MM.1S (cell line): ENCODE measurements at regions not wholly inside any gene's neighbourhood (a gene's known extent, or its start where the extent isn't known, plus 50 kb on each side); places are given as distances from the start of the nearest gene placed in this dataset.
"Not testable (repeated sequence)": the region's sequence is repeated elsewhere in the genome, so short reads cannot be mapped to it uniquely, and the experiment has no call there.

Experiments used
- DNase-seq: peaks from one replicate; pipeline ENCODE4 v3.0.0-alpha.2; 2015
- H2AFZ ChIP-seq: fragments of 300-600 bp; sonication (generic); 2 replicates; pipeline ENCODE4 v1.6.0; 2016; ENCODE audit warnings: antibody characterized with exemption, low read length
- H3F3A ChIP-seq: fragments of 300-600 bp; sonication (generic); 2 replicates; pipeline ENCODE4 v1.6.1; 2016; ENCODE audit warnings: mild to moderate bottlenecking, antibody characterized with exemption, low read length, moderate library complexity, mixed read lengths; ENCODE audit not compliant: insufficient read depth
- H3K27ac ChIP-seq: fragments of 300-600 bp; sonication (generic); 2 replicates; pipeline ENCODE4 v1.5.1; 2016; ENCODE audit warnings: mild to moderate bottlenecking, low read length
- H3K27me3 ChIP-seq: fragments of 300-600 bp; sonication (generic); replicated peaks from 2 replicates; pipeline ENCODE4 v1.6.0; 2016; ENCODE audit warnings: low read length; ENCODE audit not compliant: insufficient read depth
- H3K36me3 ChIP-seq: fragments of 300-600 bp; sonication (generic); replicated peaks from 2 replicates; pipeline ENCODE4 v1.6.1; 2016; ENCODE audit warnings: mild to moderate bottlenecking, low read length, mixed read lengths; ENCODE audit not compliant: insufficient read depth
- H3K4me1 ChIP-seq: fragments of 300-600 bp; sonication (generic); 2 replicates; pipeline ENCODE4 v1.6.1; 2016; ENCODE audit warnings: low read length, mixed read lengths
- H3K4me2 ChIP-seq: fragments of 300-600 bp; sonication (generic); 2 replicates; pipeline ENCODE4 v1.6.0; 2016; ENCODE audit warnings: low read depth, low read length
- H3K4me3 ChIP-seq: fragments of 300-600 bp; sonication (generic); 2 replicates; pipeline ENCODE4 v1.5.1; 2016; ENCODE audit warnings: low read length, mixed read lengths
- H3K79me2 ChIP-seq: fragments of 300-600 bp; sonication (generic); 2 replicates; pipeline ENCODE4 v1.6.1; 2016; ENCODE audit warnings: mixed run types, low read length, mixed read lengths
- H3K9ac ChIP-seq: fragments of 300-600 bp; sonication (generic); 2 replicates; pipeline ENCODE4 v1.6.1; 2016; ENCODE audit warnings: low read length, mixed read lengths
- H3K9me2 ChIP-seq: fragments of 300-600 bp; sonication (generic); replicated peaks from 2 replicates; pipeline ENCODE4 v1.6.1; 2016; ENCODE audit warnings: mild to moderate bottlenecking, low read length, mixed read lengths; ENCODE audit not compliant: insufficient read depth
- H3K9me3 ChIP-seq: fragments of 300-600 bp; sonication (generic); replicated peaks from 2 replicates; pipeline ENCODE4 v1.6.1; 2016; ENCODE audit warnings: mild to moderate bottlenecking, low read length, mixed read lengths; ENCODE audit not compliant: insufficient read depth
- H4K20me1 ChIP-seq: fragments of 300-600 bp; sonication (generic); 2 replicates; pipeline ENCODE4 v1.6.1; 2016; ENCODE audit warnings: mild to moderate bottlenecking, low read length, moderate library complexity, mixed read lengths; ENCODE audit not compliant: insufficient read depth
- CTCF ChIP-seq: fragments of 300-600 bp; sonication (generic); IDR thresholded peaks from 2 replicates; pipeline ENCODE4 v1.5.1; 2016; ENCODE audit warnings: antibody characterized with exemption, low read length, mixed read lengths
- EZH2 ChIP-seq: fragments of 300-600 bp; sonication (generic); optimal IDR thresholded peaks from 2 replicates; pipeline ENCODE3; 2017; ENCODE audit warnings: low read depth, mild to moderate bottlenecking, antibody characterized with exemption, low read length, mixed read lengths
- EZH2phosphoT487 ChIP-seq: fragments of 300-600 bp; sonication (generic); IDR thresholded peaks from 2 replicates; pipeline ENCODE4 v1.6.1; 2018; ENCODE audit warnings: antibody characterized with exemption, low read length

GRCh38 chr15:54792526-54792925 is 404.2 kb downstream of the RSL24D1 start:
- Histone ChIP-seq H3F3A (no peaks in the 10 kb centered on the region), H3K9ac (no peak overlapping the region), H3K36me3 (no peaks in the 10 kb centered on the region), H3K9me3 (no peaks in the 10 kb centered on the region), H2AFZ (no peak overlapping the region), H3K4me1 (no peaks in the 10 kb centered on the region), H3K27me3 (no peaks in the 10 kb centered on the region), H3K4me3 (no peak overlapping the region), H3K79me2 (no peaks in the 10 kb centered on the region), H3K9me2 (no peaks in the 10 kb centered on the region), H3K27ac (no peak overlapping the region), H4K20me1 (no peaks in the 10 kb centered on the region), H3K4me2 (no peak overlapping the region)
- no peak for DNase-seq
- no peak for TF ChIP-seq CTCF
- TF ChIP-seq EZH2phosphoT487, result no peak
- no peak for TF ChIP-seq EZH2

GRCh38 chr15:54790693-54791092 is 406.0 kb downstream of the RSL24D1 start:
- H3F3A ChIP-seq, result no peaks in the 10 kb centered on the region
- DNase-seq, result no peak
- H3K9me2 ChIP-seq, result no peaks in the 10 kb centered on the region
- H3K9ac ChIP-seq, result no peak overlapping the region
- TF ChIP-seq EZH2phosphoT487, result no peak
- TF ChIP-seq EZH2, result no peak
- TF ChIP-seq CTCF, result no peak
- H3K27me3 ChIP-seq, result no peaks in the 10 kb centered on the region
- no peaks in the 10 kb centered on the region for H3K4me1 ChIP-seq
- no peaks in the 10 kb centered on the region for H3K36me3 ChIP-seq
- no peaks in the 10 kb centered on the region for H4K20me1 ChIP-seq
- H3K9me3 ChIP-seq, result no peaks in the 10 kb centered on the region
- no peak overlapping the region for H3K4me3 ChIP-seq
- no peaks in the 10 kb centered on the region for H3K79me2 ChIP-seq
- no peak overlapping the region for H3K4me2 ChIP-seq
- H2AFZ ChIP-seq, result no peak overlapping the region
- no peak overlapping the region for H3K27ac ChIP-seq

GRCh38 chr15:54789376-54789775 is 407.4 kb downstream of the RSL24D1 start:
- no peak for TF ChIP-seq EZH2
- no peak for TF ChIP-seq EZH2phosphoT487
- TF ChIP-seq CTCF, result no peak
- Histone ChIP-seq H3K27ac (no peak overlapping the region), H3K4me2 (no peak overlapping the region), H3F3A (no peaks in the 10 kb centered on the region), H3K36me3 (no peaks in the 10 kb centered on the region), H3K9ac (no peak overlapping the region), H3K9me3 (no peaks in the 10 kb centered on the region), H2AFZ (no peak overlapping the region), H3K4me1 (no peaks in the 10 kb centered on the region), H4K20me1 (no peaks in the 10 kb centered on the region), H3K4me3 (no peak overlapping the region), H3K27me3 (no peaks in the 10 kb centered on the region), H3K79me2 (no peaks in the 10 kb centered on the region), H3K9me2 (no peaks in the 10 kb centered on the region)
- no peak for DNase-seq

GRCh38 chr15:54781220-54781619 is 415.5 kb downstream of the RSL24D1 start:
- not testable (repeated sequence) for H3K4me2 ChIP-seq, H3K4me3 ChIP-seq, H3K4me1 ChIP-seq, H3K9me3 ChIP-seq, H3F3A ChIP-seq, DNase-seq, H3K9ac ChIP-seq, H3K27me3 ChIP-seq, H3K9me2 ChIP-seq, H3K36me3 ChIP-seq, H3K27ac ChIP-seq, H2AFZ ChIP-seq, H4K20me1 ChIP-seq, H3K79me2 ChIP-seq
